ENCODE measurements at regions not wholly inside any gene's neighbourhood (a gene's known extent, or its start where the extent isn't known, plus 50 kb on each side); places are given as distances from the start of the nearest gene placed in this dataset.

GRCh38 chr10:36336315-36336714 lies 694.2 kb upstream of the FZD8 start:
- TF ChIP-seq CTCF (IDR thresholded peaks at IDR 0.05), result no peak
- TF ChIP-seq POLR2A (IDR thresholded peaks at IDR 0.05), result no peak
